Loucy (cell line): ENCODE measurements at regions not wholly inside any gene's neighbourhood (a gene's known extent, or its start where the extent isn't known, plus 50 kb on each side); places are given as distances from the start of the nearest gene placed in this dataset.

ENCODE experiments used
- CTCF ChIP-seq: fragments of 200-600 bp; sonication (generic); conservative IDR thresholded peaks from 2 replicates; pipeline ENCODE4 v1.5.1; 2014; ENCODE audit warnings: mild to moderate bottlenecking, antibody characterized with exemption, low read length
- EZH2phosphoT487 ChIP-seq: fragments of 200-600 bp; IDR thresholded peaks from 2 replicates; pipeline ENCODE4 v1.6.1; 2018; ENCODE audit warnings: antibody characterized with exemption, mild to moderate bottlenecking, moderate library complexity, borderline replicate concordance

DNA sequence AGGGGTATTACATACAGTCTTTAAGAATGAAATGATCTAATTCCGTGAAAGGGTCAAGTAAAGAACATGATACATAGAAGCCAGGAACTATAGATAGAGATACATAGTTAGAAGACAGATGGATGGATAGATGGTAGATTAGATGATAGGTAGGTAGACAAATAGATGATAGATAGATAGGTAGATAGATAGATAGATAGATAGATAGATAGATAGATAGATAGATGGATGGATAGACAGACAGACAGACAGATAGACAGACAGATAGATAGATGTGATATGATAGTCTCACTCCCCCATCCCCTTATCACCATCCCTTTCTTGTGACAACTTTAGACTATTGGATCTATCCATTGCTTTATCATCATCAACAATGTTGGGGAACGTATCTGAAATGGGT is 448.2 kb downstream of the METTL4 start:
- TF ChIP-seq CTCF (no peak), EZH2phosphoT487 (no peak)
